ENCODE measurements at regions not wholly inside any gene's neighbourhood (a gene's known extent, or its start where the extent isn't known, plus 50 kb on each side); places are given as distances from the start of the nearest gene placed in this dataset.

DNA sequence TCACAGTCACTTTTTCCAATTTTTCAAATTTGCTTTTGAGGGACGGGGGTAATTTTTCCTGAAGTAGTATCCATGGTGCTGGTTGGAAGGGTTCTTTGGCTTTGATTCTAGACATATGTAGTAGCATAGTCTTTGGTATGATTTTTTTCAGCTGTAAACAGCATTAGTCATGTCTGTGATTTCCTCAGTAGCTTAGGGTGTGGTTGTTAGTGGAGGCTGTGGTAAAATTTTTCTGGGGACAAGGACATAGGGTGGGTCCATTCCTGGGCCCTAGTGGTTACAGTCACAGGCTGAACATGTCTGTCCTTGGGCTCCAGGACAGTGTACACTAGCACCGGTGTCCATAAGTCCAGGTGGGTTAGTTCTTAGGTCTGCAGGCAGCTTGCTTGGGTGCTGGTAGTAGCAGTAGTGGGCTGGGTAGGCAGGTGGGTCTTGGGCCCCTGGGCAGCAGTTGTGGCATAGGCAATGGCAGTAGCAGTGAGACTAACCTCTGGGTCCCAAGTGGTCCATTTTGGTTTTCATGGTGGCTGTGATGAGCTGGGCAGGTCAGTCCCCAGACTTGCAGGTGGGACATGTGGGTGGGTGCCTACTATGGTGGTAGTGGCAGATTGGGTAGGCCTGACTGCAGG is 100.0 kb upstream of the CXCL14 start:
- Histone ChIP-seq H3K27me3 (no peaks in the 10 kb centered on the region), H3K4me3 (no peak overlapping the region), H2AFZ (no peak overlapping the region), H3K9me2 (replicated peaks; ENCODE audit: insufficient read depth) (no peaks in the 10 kb centered on the region), H3K4me1 (ENCODE audit: insufficient read depth) (no peaks in the 10 kb centered on the region), H3K36me3 (replicated peaks; ENCODE audit: insufficient read depth, low read depth) (no peaks in the 10 kb centered on the region), H3K4me2 (no peak overlapping the region), H3K79me2 (no peaks in the 10 kb centered on the region), H4K20me1 (ENCODE audit: insufficient read depth, poor library complexity, severe bottlenecking) (no peaks in the 10 kb centered on the region), H3K27ac (no peak overlapping the region), H3K9me3 (ENCODE audit: low read depth) (peaks cover 7% of the 10 kb centered on the region)
- no peak for TF ChIP-seq EZH2 (IDR thresholded peaks at IDR 0.05; ENCODE audit: borderline replicate concordance)
- no peak for TF ChIP-seq EZH2phosphoT487 (IDR thresholded peaks at IDR 0.05; ENCODE audit: low read depth, severe bottlenecking, unreplicated experiment)
- TF ChIP-seq, protein P1, sequence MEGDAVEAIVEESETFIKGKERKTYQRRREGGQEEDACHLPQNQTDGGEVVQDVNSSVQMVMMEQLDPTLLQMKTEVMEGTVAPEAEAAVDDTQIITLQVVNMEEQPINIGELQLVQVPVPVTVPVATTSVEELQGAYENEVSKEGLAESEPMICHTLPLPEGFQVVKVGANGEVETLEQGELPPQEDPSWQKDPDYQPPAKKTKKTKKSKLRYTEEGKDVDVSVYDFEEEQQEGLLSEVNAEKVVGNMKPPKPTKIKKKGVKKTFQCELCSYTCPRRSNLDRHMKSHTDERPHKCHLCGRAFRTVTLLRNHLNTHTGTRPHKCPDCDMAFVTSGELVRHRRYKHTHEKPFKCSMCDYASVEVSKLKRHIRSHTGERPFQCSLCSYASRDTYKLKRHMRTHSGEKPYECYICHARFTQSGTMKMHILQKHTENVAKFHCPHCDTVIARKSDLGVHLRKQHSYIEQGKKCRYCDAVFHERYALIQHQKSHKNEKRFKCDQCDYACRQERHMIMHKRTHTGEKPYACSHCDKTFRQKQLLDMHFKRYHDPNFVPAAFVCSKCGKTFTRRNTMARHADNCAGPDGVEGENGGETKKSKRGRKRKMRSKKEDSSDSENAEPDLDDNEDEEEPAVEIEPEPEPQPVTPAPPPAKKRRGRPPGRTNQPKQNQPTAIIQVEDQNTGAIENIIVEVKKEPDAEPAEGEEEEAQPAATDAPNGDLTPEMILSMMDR (IDR thresholded peaks at IDR 0.05; ENCODE audit: poor library complexity): no peak
- DNase-seq (ENCODE audit: low spot score): peak; percentile 1
- 95% methylated on average over 2 of the region's 2 CpGs for WGBS (ENCODE audit: low lambda C conversion rate, missing lambda C conversion rate)

DNA sequence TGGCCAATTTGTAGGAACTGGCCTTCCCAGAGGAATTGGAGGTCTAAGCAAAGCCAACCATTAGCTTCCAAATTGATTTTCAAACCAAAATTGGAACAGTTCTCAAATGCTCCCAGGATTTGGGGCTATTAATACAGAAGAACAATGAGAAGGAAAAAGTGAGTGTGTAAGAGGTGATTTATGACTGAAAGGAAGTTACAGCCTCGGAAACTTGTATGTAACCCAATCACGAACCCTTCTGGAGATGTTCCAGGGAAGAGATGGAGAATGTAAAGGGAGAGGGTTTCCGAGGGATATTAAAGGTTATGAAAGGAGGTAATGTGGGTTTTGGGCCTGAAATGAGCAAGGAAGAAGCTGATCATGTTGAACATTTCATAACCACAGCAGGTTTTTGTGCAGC is 93.2 kb upstream of the CXCL14 start:
- Histone ChIP-seq H3K36me3 (replicated peaks; ENCODE audit: insufficient read depth, low read depth) (no peaks in the 10 kb centered on the region), H3K27ac (no peak overlapping the region), H3K9me3 (ENCODE audit: low read depth) (no peaks in the 10 kb centered on the region), H3K4me2 (no peak overlapping the region), H4K20me1 (ENCODE audit: insufficient read depth, poor library complexity, severe bottlenecking) (no peaks in the 10 kb centered on the region), H3K79me2 (no peaks in the 10 kb centered on the region), H3K4me1 (ENCODE audit: insufficient read depth) (no peaks in the 10 kb centered on the region), H3K9me2 (replicated peaks; ENCODE audit: insufficient read depth) (no peaks in the 10 kb centered on the region), H3K27me3 (no peaks in the 10 kb centered on the region), H3K4me3 (no peak overlapping the region), H2AFZ (no peak overlapping the region)
- no peak for TF ChIP-seq EZH2 (IDR thresholded peaks at IDR 0.05; ENCODE audit: borderline replicate concordance)
- TF ChIP-seq, protein P1 (IDR thresholded peaks at IDR 0.05; ENCODE audit: poor library complexity): no peak
- TF ChIP-seq EZH2phosphoT487 (IDR thresholded peaks at IDR 0.05; ENCODE audit: low read depth, severe bottlenecking, unreplicated experiment): no peak
- 89% methylated on average over 3 of the region's 3 CpGs for WGBS (ENCODE audit: low lambda C conversion rate, missing lambda C conversion rate)
- DNase-seq (ENCODE audit: low spot score): no peak

DNA sequence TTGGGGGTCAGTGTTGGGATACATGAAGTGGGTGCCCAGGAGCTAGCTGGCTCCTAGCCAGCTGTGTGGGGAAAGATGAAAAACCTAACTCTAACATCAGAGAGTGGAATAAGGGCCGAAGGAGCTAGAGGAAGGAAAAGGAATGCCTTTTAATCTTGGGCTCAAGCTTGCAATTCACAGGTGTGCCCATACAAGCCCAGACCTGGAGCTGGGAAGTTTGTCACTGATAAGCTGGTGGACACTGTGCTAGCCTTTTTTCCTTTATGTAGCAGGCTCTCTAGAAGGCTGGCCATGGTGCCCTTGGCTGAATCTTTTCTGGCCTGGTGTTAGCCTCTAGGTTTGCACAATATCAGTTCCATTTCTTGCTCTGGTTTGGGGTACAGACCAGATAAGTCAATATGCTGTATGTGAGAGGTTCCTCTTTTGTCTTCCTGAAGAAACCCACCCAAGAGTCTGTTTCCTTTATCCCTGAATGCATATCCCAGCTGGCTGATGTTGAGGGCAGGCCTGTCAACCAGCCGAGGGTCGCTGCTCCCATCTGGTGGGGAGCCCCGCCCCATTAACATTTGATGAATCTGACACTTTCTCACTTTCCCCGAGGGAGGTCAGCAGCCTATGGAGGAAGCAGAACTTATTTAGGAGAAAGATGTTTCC is 92.4 kb upstream of the CXCL14 start:
- H3K36me3 ChIP-seq (replicated peaks; ENCODE audit: insufficient read depth, low read depth): no peaks in the 10 kb centered on the region
- no peak overlapping the region for H3K4me3 ChIP-seq
- H3K27me3 ChIP-seq: no peaks in the 10 kb centered on the region
- no peaks in the 10 kb centered on the region for H3K9me3 ChIP-seq (ENCODE audit: low read depth)
- no peak for DNase-seq (ENCODE audit: low spot score)
- H4K20me1 ChIP-seq (ENCODE audit: insufficient read depth, poor library complexity, severe bottlenecking): no peaks in the 10 kb centered on the region
- H3K4me1 ChIP-seq (ENCODE audit: insufficient read depth): no peaks in the 10 kb centered on the region
- 70% methylated on average over 5 of the region's 5 CpGs for WGBS (ENCODE audit: low lambda C conversion rate, missing lambda C conversion rate)
- H3K79me2 ChIP-seq: no peaks in the 10 kb centered on the region
- no peak overlapping the region for H3K4me2 ChIP-seq
- TF ChIP-seq EZH2phosphoT487 (IDR thresholded peaks at IDR 0.05; ENCODE audit: low read depth, severe bottlenecking, unreplicated experiment) (no peak), EZH2 (IDR thresholded peaks at IDR 0.05; ENCODE audit: borderline replicate concordance) (no peak)
- TF ChIP-seq, protein P1 (IDR thresholded peaks at IDR 0.05; ENCODE audit: poor library complexity): no peak
- H3K9me2 ChIP-seq (replicated peaks; ENCODE audit: insufficient read depth): no peaks in the 10 kb centered on the region
- H2AFZ ChIP-seq: no peak overlapping the region
- H3K27ac ChIP-seq: no peak overlapping the region
